ENCODE measurements at regions not wholly inside any gene's neighbourhood (a gene's known extent, or its start where the extent isn't known, plus 50 kb on each side); places are given as distances from the start of the nearest gene placed in this dataset.
"Not testable (repeated sequence)": the region's sequence is repeated elsewhere in the genome, so short reads cannot be mapped to it uniquely, and the experiment has no call there.

DNA sequence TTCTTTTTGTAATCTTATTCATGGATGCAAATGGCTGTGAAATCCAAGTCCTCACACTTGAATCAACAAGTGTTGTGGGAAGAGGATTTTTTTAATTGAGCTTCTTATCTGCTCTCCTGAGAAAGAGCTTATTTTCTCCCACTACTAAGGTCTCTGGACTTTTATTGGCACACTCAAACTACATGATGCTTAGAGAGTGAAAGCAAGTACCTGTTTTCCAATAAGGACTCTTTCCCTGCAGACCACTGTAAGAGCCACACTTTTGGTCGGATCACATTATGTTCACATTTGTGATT lies 546.4 kb upstream of the ARRDC3 start:
- DNase-seq = no peak

DNA sequence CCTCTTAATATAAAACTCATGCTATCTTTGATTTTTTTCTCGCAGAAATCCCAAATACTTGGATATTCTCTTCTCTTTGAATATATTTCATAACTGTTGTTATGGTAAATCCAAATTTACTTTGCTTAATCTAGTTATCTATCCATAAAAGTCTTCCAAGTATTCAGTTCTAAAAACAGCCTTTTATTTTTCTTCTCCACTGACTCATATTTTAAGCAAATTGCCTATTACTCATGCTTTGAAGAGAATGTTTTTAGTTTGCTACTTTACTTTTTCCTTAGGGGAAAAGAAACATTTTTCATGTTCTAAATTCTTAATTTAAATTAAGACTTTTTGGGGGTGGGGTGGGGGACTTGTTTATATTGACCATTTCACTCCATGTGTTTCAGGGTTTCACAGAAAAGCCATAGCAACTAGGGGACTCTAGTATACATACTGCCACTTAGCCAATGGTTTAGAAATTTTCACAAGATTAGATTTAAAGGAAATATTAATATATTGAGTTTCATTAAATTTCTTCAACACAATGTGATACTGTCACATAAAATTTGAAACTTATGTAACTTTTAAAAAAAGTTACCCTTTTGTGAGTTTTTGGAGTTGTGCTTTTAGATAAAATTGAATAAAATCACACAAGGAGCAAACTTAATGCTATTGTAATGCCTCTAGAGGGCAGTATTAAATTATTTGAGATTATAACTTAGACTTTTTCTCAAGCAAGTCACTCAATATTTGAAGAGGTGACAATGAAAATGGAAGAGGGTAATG lies 545.8 kb upstream of the ARRDC3 start:
- peak; percentile 8 for DNase-seq

GRCh38 chr5:91927439-91927838 lies 544.3 kb upstream of the ARRDC3 start:
- no peak for DNase-seq

DNA sequence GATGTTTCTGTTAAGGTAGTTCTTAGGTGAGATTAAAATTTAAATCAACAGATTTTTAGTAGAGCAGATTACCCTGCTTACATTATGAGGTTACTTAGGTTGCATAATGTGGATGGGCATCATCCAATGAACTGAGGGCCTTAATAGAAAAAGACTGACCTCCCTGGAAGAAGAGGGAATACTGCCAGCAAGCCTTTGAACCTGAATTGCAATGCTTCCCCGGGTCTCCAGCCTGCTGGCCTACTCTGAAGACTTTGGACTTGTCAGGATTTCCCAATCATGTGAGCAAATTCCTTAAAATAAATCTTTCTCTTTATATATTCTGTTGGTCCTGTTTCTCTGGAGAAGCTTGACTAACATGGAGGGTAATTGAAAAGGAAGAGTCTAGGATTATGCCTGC lies 542.1 kb upstream of the ARRDC3 start:
- DNase-seq = no peak

DNA sequence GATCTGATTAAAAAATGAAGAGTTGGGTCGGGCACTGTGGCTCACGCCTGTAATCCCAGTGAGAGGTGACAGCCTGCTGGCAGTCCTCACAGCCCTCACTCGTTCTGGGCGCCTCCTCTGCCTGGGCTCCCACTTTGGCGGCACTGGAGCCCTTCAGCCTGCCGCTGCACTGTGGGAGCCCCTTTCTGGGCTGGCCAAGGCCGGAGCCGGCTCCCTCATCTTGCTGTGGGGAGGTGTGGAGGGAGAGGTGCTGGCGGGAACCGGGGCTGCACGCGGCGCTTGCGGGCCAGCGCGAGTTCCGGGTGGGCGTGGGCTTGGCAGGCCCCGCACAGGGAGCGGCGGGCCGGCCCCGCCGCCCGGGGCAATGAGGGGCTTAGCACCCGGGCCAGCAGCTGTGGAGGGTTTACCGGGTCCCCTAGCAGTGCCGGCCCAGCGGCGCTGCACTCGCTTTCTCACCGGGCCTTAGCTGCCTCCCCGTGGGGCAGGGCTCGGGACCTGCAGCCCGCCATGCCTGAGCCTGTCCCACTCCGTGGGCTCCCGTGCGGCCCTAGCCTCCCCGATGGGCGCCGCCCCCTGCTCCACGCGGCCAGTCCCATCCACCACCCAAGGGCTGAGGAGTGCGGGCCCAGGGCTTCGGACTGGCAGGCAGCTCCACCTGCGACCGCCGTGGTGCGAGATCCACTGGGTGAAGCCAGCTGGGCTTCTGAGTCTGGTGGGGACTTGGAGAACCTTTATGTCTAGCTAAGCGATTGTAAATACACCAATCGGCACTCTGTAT lies 534.1 kb upstream of the ARRDC3 start:
- not testable (repeated sequence) for DNase-seq

DNA sequence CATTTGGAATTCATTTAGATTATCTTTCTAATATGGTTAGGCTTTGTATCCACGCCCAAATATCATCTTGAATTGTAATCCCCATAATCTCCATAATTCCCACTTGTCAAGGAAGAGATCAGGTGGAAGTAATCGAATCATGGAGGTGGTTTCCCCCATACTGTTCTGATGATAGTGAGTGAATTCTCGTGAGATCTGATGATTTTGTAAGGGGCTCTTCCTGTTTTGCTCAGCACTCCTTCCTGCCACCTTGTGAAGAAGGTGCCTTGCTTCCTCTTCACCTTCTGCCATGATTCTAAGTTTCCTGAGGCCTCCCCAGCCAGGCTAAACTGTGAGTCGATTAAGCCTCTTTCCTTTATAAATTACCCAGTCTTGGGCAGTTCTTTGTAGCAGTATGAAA lies 527.5 kb upstream of the ARRDC3 start:
- no peak for DNase-seq

DNA sequence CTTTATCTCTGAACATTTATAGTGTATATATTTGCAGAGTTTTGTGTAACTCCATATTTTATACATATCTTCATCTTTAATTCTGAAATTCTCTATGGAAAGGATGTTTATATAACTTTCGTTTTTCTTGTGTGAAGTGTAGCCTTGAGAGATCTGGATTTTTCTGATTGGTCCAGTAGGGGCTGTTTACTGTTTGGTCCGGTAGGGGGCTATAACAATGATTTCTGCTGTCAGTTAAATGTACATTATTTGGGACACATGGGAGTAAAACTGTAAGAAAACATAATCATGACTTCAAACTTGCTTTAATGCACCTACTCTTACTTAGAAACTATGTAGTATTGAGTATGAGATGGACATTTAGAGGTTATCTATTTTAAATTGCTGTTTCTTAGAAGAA lies 527.1 kb upstream of the ARRDC3 start:
- DNase-seq = no peak

GRCh38 chr5:91906494-91906893 lies 523.4 kb upstream of the ARRDC3 start:
- no peak for DNase-seq

DNA sequence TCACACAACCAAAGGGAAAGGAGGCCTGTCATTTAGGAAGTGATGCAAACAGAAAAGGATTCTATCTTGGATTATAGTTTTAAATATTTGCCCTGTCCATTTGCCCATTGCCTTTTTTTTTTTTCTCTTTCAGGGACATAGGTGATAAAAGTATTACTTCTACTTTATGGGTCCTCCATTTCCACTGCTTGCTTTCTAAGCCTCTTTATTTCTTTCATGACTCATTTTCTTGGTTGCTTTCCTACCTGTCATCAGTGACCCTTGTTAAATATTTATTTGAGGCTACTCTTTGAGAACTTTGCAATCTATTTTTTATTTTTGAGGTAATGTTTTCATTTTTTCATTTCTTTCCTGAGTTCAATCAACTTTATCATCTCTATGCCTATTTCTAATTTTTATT lies 522.9 kb upstream of the ARRDC3 start:
- no peak for DNase-seq

DNA sequence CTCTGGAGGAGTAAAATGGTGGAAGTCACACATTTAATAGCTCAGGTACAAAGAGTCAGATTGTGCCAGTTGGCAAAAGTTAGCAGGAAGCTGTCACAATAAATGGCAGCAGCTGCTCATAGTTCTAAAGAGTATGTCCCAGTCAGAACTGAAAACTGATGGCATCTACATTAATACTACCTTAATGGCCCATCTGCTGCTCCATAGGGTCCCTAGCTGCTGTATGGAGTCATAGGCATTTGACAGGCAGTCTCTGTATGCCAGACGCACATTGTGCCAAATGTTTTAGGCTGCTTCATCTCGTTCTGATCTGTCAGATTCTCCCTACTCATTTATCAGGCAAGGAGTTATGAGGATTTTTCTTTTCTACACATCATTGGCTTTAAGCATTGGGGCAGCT lies 515.8 kb upstream of the ARRDC3 start:
- no peak for DNase-seq

DNA sequence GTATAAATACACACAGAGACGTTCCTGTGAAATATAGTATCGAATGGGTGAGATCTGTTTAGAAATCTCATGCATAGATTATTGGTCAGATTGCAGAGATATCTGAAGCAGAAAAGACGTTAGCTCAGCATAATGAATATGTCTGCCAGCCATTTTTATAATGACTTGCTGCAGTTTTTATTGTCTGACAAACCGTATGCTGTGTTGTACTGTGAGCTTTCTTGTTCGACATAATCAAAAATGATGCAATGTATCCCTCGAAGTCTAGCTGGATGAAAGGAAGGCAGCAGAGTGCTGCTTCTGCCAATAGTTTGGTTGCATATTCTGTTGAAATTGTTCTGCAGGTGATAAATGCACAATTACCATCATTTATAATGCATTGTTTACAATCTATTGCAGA lies 514.9 kb upstream of the ARRDC3 start:
- no peak for DNase-seq

DNA sequence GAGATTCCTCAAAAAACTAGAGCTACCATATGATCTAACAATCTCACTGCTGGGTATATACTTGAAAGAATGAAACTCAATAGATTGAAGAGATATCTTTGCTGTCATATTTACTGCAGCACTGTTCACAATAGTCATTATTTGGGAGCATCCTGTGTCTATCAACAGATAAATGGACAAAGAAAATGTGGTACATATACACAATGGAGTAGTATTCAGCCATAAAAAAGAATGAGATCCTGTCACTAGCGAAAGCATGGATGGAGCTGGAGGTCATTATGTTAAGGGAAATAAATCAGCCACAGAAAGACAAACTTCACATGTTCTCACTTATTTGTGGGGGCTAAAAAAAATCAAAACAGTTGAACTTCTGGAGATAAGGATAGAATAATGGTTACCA lies 505.7 kb upstream of the ARRDC3 start:
- no peak for DNase-seq

GRCh38 chr5:91885291-91886265 lies 502.5 kb upstream of the ARRDC3 start:
- no peak for DNase-seq

- DNase-seq = no peak
These were observed 500.9 kb upstream of the ARRDC3 start for GRCh38 chr5:91884036-91884435.

DNA sequence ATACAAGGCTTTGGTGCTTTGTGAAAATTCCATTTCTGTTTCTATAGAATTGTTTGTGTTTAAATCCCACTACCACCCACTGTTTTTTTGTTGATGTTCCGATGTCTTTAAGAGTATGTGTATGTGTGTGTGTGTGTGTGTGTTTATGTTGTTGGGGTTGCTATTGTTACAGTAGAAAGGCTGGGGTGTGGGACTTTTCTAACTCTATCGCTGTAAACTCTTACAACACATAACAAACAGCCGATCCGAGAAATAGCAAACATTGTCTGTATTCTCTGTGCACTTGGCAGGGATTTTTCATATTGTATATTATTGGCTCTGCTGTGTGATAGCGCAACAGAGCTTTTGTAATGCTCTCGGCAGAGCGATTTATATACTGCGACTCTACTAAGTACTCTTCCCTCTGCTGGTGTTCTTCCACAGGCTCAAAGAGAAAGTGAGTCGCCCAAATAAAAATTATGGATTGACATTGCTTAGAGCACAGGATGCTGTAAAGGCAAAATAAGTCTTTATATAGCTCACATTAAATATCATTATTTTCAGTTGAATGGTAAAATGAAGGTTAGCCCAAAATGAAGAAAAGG lies 492.2 kb upstream of the ARRDC3 start:
- DNase-seq = no peak

DNA sequence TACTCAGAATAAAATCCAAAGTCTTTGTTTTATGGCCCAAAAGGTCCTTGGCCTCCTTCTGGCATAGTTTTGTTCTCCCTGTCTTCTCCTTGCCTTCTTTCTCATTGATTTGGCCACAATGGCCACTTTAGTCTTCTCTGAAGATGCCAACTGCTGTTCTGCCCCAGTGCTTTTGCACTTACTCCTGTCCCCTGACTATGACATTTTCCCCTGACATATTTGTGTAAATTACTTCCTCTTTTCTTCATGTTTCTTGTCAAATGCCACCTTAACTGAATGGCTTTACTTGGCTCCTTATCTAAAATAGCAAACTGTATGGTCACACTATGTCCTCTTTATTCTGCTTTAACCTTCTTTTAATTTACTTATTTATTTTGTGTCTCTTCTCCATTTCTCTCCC lies 484.7 kb upstream of the ARRDC3 start:
- DNase-seq = no peak

DNA sequence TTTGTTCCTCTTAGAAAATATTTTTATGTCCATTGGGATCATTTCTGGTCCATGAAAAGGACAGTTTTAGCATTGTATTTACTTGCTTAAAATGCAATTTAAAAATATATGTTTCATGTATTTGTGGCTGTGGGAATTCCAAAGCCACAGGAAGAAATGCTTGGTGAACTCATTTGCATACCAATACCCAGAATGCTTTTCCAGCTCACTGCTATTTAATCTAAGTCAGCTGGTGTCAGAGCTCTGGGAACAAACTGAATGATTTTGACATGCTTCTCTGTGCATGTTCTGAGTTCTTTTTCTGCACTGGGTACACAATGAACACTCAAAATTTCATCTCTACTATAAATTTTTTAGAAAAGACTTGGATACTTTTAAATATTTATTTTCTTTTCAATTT lies 482.8 kb upstream of the ARRDC3 start:
- no peak for DNase-seq

- no peak for DNase-seq
These were observed 481.8 kb upstream of the ARRDC3 start for GRCh38 chr5:91864962-91865361.

- DNase-seq = no peak
These were observed 468.6 kb upstream of the ARRDC3 start for GRCh38 chr5:91851670-91852069.

GRCh38 chr5:91850031-91850430 lies 466.9 kb upstream of the ARRDC3 start:
- no peak for DNase-seq

- no peak for DNase-seq
These were observed 466.0 kb upstream of the ARRDC3 start for GRCh38 chr5:91849069-91849468.

DNA sequence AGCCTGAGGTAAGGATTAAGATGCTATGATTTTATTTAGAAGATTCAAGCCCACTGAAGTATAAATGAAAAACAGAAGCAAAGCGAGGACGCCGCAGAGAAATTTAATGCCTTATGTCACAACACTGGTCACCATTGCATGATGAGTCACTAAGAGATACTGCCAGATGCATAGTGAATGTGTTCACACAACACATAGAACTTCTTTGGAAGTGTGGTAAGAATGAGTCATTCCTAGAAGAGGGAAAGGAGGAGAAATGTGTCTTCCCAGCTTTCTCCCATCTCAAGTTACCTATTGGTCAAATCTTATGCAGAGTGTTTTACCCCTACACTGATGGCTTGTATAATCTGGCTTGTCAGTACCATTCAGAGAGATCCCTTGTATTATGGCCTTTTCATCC lies 465.3 kb upstream of the ARRDC3 start:
- DNase-seq = no peak

Data from renal pelvis (tissue), 1 donor.